H9 (cell line): ENCODE measurements at regions not wholly inside any gene's neighbourhood (a gene's known extent, or its start where the extent isn't known, plus 50 kb on each side); places are given as distances from the start of the nearest gene placed in this dataset.
"Not testable (repeated sequence)": the region's sequence is repeated elsewhere in the genome, so short reads cannot be mapped to it uniquely, and the experiment has no call there.

Experiments
- DNase-seq: peaks from one replicate; pipeline ENCODE4 v3.0.0-alpha.2; 2017
- H2AFZ ChIP-seq: one replicate; pipeline ENCODE4 v1.6.1; 2013; ENCODE audit warnings: mild to moderate bottlenecking, low read length, control low read depth, moderate library complexity
- H2AK5ac ChIP-seq: 2 replicates; pipeline ENCODE4 v1.6.1; 2013; ENCODE audit warnings: low read length, control low read depth, mixed read lengths; ENCODE audit not compliant: insufficient read length
- H2BK120ac ChIP-seq: one replicate; pipeline ENCODE4 v1.6.1; 2013; ENCODE audit warnings: low read depth, mild to moderate bottlenecking, low read length, control low read depth, inconsistent platforms; ENCODE audit not compliant: poor library complexity, severe bottlenecking
- H2BK12ac ChIP-seq: 2 replicates; pipeline ENCODE4 v1.6.1; 2013; ENCODE audit warnings: low read length, control low read depth, mixed read lengths, low read depth; ENCODE audit not compliant: insufficient read length
- H2BK15ac ChIP-seq: 2 replicates; pipeline ENCODE4 v1.6.1; 2013; ENCODE audit warnings: low read depth, low read length, control low read depth
- H2BK20ac ChIP-seq: one replicate; pipeline ENCODE4 v1.6.1; 2013; ENCODE audit warnings: low read depth, mild to moderate bottlenecking, low read length, control low read depth, inconsistent platforms; ENCODE audit not compliant: poor library complexity, severe bottlenecking
- H2BK5ac ChIP-seq: 2 replicates; pipeline ENCODE4 v1.6.1; 2013; ENCODE audit warnings: low read length, control low read depth, mixed read lengths; ENCODE audit not compliant: insufficient read length
- H3K14ac ChIP-seq: 2 replicates; pipeline ENCODE4 v1.6.1; 2013; ENCODE audit warnings: low read length, control low read depth; ENCODE audit not compliant: insufficient read depth
- H3K18ac ChIP-seq: 2 replicates; pipeline ENCODE4 v1.6.1; 2013; ENCODE audit warnings: low read depth, mild to moderate bottlenecking, mixed read lengths, low read length, control low read depth; ENCODE audit not compliant: insufficient read length
- H3K23ac ChIP-seq: 2 replicates; pipeline ENCODE4 v1.6.1; 2013; ENCODE audit warnings: low read length, control low read depth, mixed read lengths, low read depth; ENCODE audit not compliant: insufficient read length
- H3K23me2 ChIP-seq: 2 replicates; pipeline ENCODE4 v1.6.1; 2013; ENCODE audit warnings: low read depth, mild to moderate bottlenecking, mixed read lengths, low read length, control low read depth; ENCODE audit not compliant: insufficient read length, poor library complexity, severe bottlenecking
- H3K27ac ChIP-seq: 2 replicates; pipeline ENCODE4 v1.5.1; 2013; ENCODE audit warnings: low read length, control low read depth, mixed read lengths, low read depth; ENCODE audit not compliant: insufficient read length
- H3K27me3 ChIP-seq: 2 replicates; pipeline ENCODE4 v1.6.1; 2013; ENCODE audit warnings: low read length, control low read depth, inconsistent platforms; ENCODE audit not compliant: insufficient read depth
- H3K4ac ChIP-seq: 2 replicates; pipeline ENCODE4 v1.6.1; 2013; ENCODE audit warnings: low read depth, mild to moderate bottlenecking, control low read depth, inconsistent platforms, low read length, moderate library complexity
- H3K4me1 ChIP-seq: 2 replicates; pipeline ENCODE4 v1.6.1; 2013; ENCODE audit warnings: low read length, control low read depth, inconsistent platforms; ENCODE audit not compliant: insufficient read depth
- H3K4me2 ChIP-seq: 2 replicates; pipeline ENCODE4 v1.6.1; 2013; ENCODE audit warnings: low read length, control low read depth, mixed read lengths; ENCODE audit not compliant: insufficient read length, insufficient read depth
- H3K56ac ChIP-seq: 2 replicates; pipeline ENCODE4 v1.6.1; 2013; ENCODE audit warnings: low read depth, mild to moderate bottlenecking, mixed read lengths, low read length, control low read depth; ENCODE audit not compliant: insufficient read length
- H3K79me1 ChIP-seq: 2 replicates; pipeline ENCODE4 v1.6.1; 2013; ENCODE audit warnings: low read depth, mild to moderate bottlenecking, moderate library complexity, low read length, control low read depth, inconsistent platforms; ENCODE audit not compliant: insufficient read depth, poor library complexity, severe bottlenecking
- H3K79me2 ChIP-seq: 2 replicates; pipeline ENCODE4 v1.6.1; 2013; ENCODE audit warnings: low read length, control low read depth, inconsistent platforms; ENCODE audit not compliant: insufficient read depth
- H3K9ac ChIP-seq: 2 replicates; pipeline ENCODE4 v1.6.1; 2013; ENCODE audit warnings: low read length, control low read depth, mixed read lengths; ENCODE audit not compliant: insufficient read length; ENCODE audit errors: extremely low read depth
- H3K9me3 ChIP-seq: one replicate; pipeline ENCODE4 v1.6.1; 2013; ENCODE audit warnings: low read depth, low read length, inconsistent platforms; ENCODE audit not compliant: control insufficient read depth
- H3T11ph ChIP-seq: one replicate; pipeline ENCODE4 v1.6.1; 2013; ENCODE audit warnings: mild to moderate bottlenecking, low read length, control low read depth, inconsistent platforms
- H4K20me1 ChIP-seq: one replicate; pipeline ENCODE4 v1.6.1; 2013; ENCODE audit not compliant: control insufficient read depth, insufficient read length, insufficient read depth
- H4K5ac ChIP-seq: 2 replicates; pipeline ENCODE4 v1.6.1; 2013; ENCODE audit warnings: low read depth, mild to moderate bottlenecking, mixed read lengths, low read length, control low read depth; ENCODE audit not compliant: insufficient read length
- H4K8ac ChIP-seq: replicated peaks from 2 replicates; pipeline ENCODE4 v1.6.1; 2013; ENCODE audit warnings: low read length, control low read depth, mixed read lengths, low read depth; ENCODE audit not compliant: insufficient read length
- H4K91ac ChIP-seq: 2 replicates; pipeline ENCODE4 v1.6.1; 2013; ENCODE audit warnings: low read depth, mild to moderate bottlenecking, moderate library complexity, mixed read lengths, low read length, control low read depth; ENCODE audit not compliant: insufficient read length
- H3K27ac Mint-ChIP-seq, 3 experiments: 2 replicates in 2 of 3; 3 replicates in 1 of 3; pipeline ENCODE4 v1.8.0; 2020 to 2021; ENCODE audit warnings: mixed read lengths in 3 of 3, mild to moderate bottlenecking in 1 of 3, moderate library complexity in 1 of 3
- H3K27me3 Mint-ChIP-seq: 2 replicates; pipeline ENCODE4 v1.8.0; 2021; ENCODE audit warnings: low read depth, mild to moderate bottlenecking, moderate library complexity, mixed read lengths
- H3K36me3 Mint-ChIP-seq, 3 experiments: 2 replicates in 2 of 3; 3 replicates in 1 of 3; pipeline ENCODE4 v1.8.0; 2020 to 2021; ENCODE audit warnings: low read depth in 3 of 3, mixed read lengths in 3 of 3; ENCODE audit not compliant: insufficient read depth in 1 of 3
- H3K4me1 Mint-ChIP-seq, 2 experiments: 2 replicates each; pipeline ENCODE4 v1.8.0; 2020; ENCODE audit warnings: mixed read lengths in 2 of 2
- H3K4me3 Mint-ChIP-seq, 2 experiments: 2 replicates in 1 of 2; 3 replicates in 1 of 2; pipeline ENCODE4 v1.8.0; 2020 to 2021; ENCODE audit warnings: mild to moderate bottlenecking in 2 of 2, mixed read lengths in 2 of 2, moderate library complexity in 1 of 2
- H3K9me3 Mint-ChIP-seq, 2 experiments: 2 replicates in 1 of 2; 3 replicates in 1 of 2; pipeline ENCODE4 v1.8.0; 2020; ENCODE audit warnings: mild to moderate bottlenecking in 2 of 2, mixed read lengths in 2 of 2, moderate library complexity in 1 of 2
- WGBS: extraction: QIAGEN DNeasy Blood & Tissue Kit; methylation state at CpG from one replicate; pipeline ENCODE4 v1.1.7; 2013; ENCODE audit warnings: missing lambda C conversion rate, low lambda C conversion rate, mixed read lengths; ENCODE audit not compliant: insufficient read length; ENCODE audit errors: extremely low coverage; 5-methylcytosine and 5-hydroxymethylcytosine counted together
- TF ChIP-seq, protein P1 (sequence below): fragments of 200-600 bp; sonication (generic); conservative IDR thresholded peaks from 3 replicates; pipeline ENCODE4 v1.8.0; 2021; ENCODE audit warnings: antibody characterized with exemption, mild to moderate bottlenecking

DNA sequence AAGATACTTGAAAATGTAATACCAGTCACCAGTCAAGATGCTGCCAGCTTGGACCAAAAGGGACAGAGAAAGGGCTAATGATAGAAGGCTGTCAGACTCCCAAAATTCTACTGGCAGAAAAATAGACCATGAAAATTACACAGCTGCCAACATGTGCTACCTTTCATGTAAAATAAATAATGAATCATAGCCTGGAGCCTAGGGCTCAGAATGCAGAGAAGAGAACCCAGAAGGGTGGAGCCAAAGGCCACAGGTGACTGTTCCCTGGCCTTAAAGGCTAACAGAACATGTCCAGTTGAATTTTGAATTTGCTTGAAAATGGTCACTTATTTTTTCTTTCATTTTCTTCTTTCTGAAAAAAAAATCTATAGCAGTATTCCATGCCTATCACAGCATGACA, 1827.0 kb upstream of the MIR17HG start:
- Histone ChIP-seq H4K5ac (no peak overlapping the region), H3K56ac (no peak overlapping the region), H3K23ac (no peak overlapping the region), H4K91ac (no peak overlapping the region), H2AK5ac (no peak overlapping the region), H2BK5ac (no peak overlapping the region), H2BK20ac (no peak overlapping the region), H2BK120ac (no peak overlapping the region), H3K9ac (no peak overlapping the region), H3K27ac (no peak overlapping the region), H3K4me2 (no peak overlapping the region), H3K14ac (no peak overlapping the region), H3K27me3 (no peaks in the 10 kb centered on the region), H3K4me1 (peaks cover 3% of the 10 kb centered on the region; the same call in 1 of the 2 replicates), H3K9me3 (no peaks in the 10 kb centered on the region), H2BK12ac (no peak overlapping the region), H4K8ac (no peak overlapping the region), H3K4ac (no peak overlapping the region), H2BK15ac (no peak overlapping the region), H4K20me1 (no peaks in the 10 kb centered on the region), H3K79me1 (no peaks in the 10 kb centered on the region), H3K79me2 (no peaks in the 10 kb centered on the region), H3K23me2 (no peaks in the 10 kb centered on the region), H2AFZ (no peak overlapping the region), H3K18ac (no peak overlapping the region), H3T11ph (no peak overlapping the region)
- peaks cover 3 to 18% (median 6%) of the 10 kb centered on the region in 3 experiments; a peak in 4 of 7 replicates for H3K36me3 Mint-ChIP-seq
- TF ChIP-seq, protein P1, sequence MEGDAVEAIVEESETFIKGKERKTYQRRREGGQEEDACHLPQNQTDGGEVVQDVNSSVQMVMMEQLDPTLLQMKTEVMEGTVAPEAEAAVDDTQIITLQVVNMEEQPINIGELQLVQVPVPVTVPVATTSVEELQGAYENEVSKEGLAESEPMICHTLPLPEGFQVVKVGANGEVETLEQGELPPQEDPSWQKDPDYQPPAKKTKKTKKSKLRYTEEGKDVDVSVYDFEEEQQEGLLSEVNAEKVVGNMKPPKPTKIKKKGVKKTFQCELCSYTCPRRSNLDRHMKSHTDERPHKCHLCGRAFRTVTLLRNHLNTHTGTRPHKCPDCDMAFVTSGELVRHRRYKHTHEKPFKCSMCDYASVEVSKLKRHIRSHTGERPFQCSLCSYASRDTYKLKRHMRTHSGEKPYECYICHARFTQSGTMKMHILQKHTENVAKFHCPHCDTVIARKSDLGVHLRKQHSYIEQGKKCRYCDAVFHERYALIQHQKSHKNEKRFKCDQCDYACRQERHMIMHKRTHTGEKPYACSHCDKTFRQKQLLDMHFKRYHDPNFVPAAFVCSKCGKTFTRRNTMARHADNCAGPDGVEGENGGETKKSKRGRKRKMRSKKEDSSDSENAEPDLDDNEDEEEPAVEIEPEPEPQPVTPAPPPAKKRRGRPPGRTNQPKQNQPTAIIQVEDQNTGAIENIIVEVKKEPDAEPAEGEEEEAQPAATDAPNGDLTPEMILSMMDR: no peak
- DNase-seq: no peak
- peaks cover 28 to 32% of the 10 kb centered on the region in 2 experiments for H3K4me1 Mint-ChIP-seq
- H3K4me3 Mint-ChIP-seq: no peak overlapping the region
- no peaks in the 10 kb centered on the region for H3K27me3 Mint-ChIP-seq
- peaks cover 9% of the 10 kb centered on the region in 2 experiments for H3K9me3 Mint-ChIP-seq
- H3K27ac Mint-ChIP-seq: no peak overlapping the region

DNA sequence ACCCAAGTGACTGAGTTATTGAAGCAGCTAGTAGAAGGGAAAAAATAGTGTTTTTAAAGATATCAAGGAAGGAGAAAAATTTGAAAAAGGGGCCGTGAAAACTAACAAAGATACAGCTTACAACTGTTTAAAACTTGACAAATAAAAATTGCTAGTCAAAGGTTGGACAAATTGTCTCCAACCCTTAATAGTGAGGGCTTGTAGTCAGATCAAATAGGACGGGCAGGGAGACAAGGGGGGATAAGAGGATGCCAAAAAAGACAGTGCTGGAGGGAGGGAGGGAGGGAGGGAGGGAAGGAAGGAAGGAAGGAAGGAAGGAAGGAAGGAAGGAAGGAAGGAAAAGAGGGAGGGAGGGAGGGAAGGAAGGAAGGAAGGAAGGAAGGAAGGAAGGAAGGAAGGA, 1825.8 kb upstream of the MIR17HG start:
- H2BK15ac ChIP-seq, H2BK120ac ChIP-seq, H3K9me3 Mint-ChIP-seq, H4K5ac ChIP-seq, H3K18ac ChIP-seq, H2BK20ac ChIP-seq, H3K27me3 ChIP-seq, H3K14ac ChIP-seq, H4K91ac ChIP-seq, DNase-seq, H4K20me1 ChIP-seq, H2AK5ac ChIP-seq, H3K9ac ChIP-seq, H3K27ac ChIP-seq, H3K23ac ChIP-seq, H2AFZ ChIP-seq, H3K9me3 ChIP-seq, H2BK5ac ChIP-seq, H3K23me2 ChIP-seq, H3K27me3 Mint-ChIP-seq, H3K4me1 ChIP-seq, H3K79me1 ChIP-seq, H3K56ac ChIP-seq, H3K4ac ChIP-seq, H3K79me2 ChIP-seq, H3T11ph ChIP-seq, H2BK12ac ChIP-seq, H4K8ac ChIP-seq, H3K4me2 ChIP-seq, H3K4me3 Mint-ChIP-seq, H3K27ac Mint-ChIP-seq: not testable (repeated sequence)
- Mint-ChIP-seq H3K36me3 (peaks cover 3 to 18% (median 6%) of the 10 kb centered on the region in 3 experiments; a peak in 4 of 7 replicates), H3K4me1 (peaks cover 28 to 32% of the 10 kb centered on the region in 2 experiments)
- WGBS: no CpG with 5 or more reads among the region's 2 CpGs
